ENCODE measurements at regions not wholly inside any gene's neighbourhood (a gene's known extent, or its start where the extent isn't known, plus 50 kb on each side); places are given as distances from the start of the nearest gene placed in this dataset.
"Not testable (repeated sequence)": the region's sequence is repeated elsewhere in the genome, so short reads cannot be mapped to it uniquely, and the experiment has no call there.

GRCh38 chr4:24368801-24369200, 215.6 kb downstream of the DHX15 start:
- DNase-seq (ENCODE audit: low read depth, low spot score) = no peak

- DNase-seq (ENCODE audit: low read depth, low spot score) = no peak
Measured at GRCh38 chr4:24364852-24365251, 219.5 kb downstream of the DHX15 start.

GRCh38 chr4:24364249-24364648, 220.1 kb downstream of the DHX15 start:
- no peak for DNase-seq (ENCODE audit: low read depth, low spot score)

- no peak for DNase-seq (ENCODE audit: low read depth, low spot score)
Measured at GRCh38 chr4:24363751-24364150, 220.6 kb downstream of the DHX15 start.

- DNase-seq (ENCODE audit: low read depth, low spot score) = no peak
Measured at GRCh38 chr4:24352112-24352511, 232.2 kb downstream of the DHX15 start.

GRCh38 chr4:24349168-24349996, 235.0 kb downstream of the DHX15 start:
- not testable (repeated sequence) for DNase-seq (ENCODE audit: low read depth, low spot score)

- DNase-seq (ENCODE audit: low read depth, low spot score) = no peak
Measured at GRCh38 chr4:24339260-24339659, 245.1 kb downstream of the DHX15 start.

GRCh38 chr4:24337451-24338190, 246.7 kb downstream of the DHX15 start:
- DNase-seq (ENCODE audit: low read depth, low spot score) = no peak

- DNase-seq (ENCODE audit: low read depth, low spot score) = no peak
Measured at GRCh38 chr4:24335616-24336015, 248.7 kb downstream of the DHX15 start.

GRCh38 chr4:24334906-24335305, 249.4 kb downstream of the DHX15 start:
- DNase-seq (ENCODE audit: low read depth, low spot score) = no peak

- no peak for DNase-seq (ENCODE audit: low read depth, low spot score)
Measured at GRCh38 chr4:24330573-24330972, 253.8 kb downstream of the DHX15 start.

GRCh38 chr4:24330172-24330571, 254.2 kb downstream of the DHX15 start:
- no peak for DNase-seq (ENCODE audit: low read depth, low spot score)

GRCh38 chr4:24328711-24329110, 255.6 kb downstream of the DHX15 start:
- DNase-seq (ENCODE audit: low read depth, low spot score) = no peak

- DNase-seq (ENCODE audit: low read depth, low spot score) = no peak
Measured at GRCh38 chr4:24328310-24328709, 256.0 kb downstream of the DHX15 start.

GRCh38 chr4:24322995-24323394, 261.4 kb downstream of the DHX15 start:
- no peak for DNase-seq (ENCODE audit: low read depth, low spot score)

- no peak for DNase-seq (ENCODE audit: low read depth, low spot score)
Measured at GRCh38 chr4:24322511-24322910, 261.8 kb downstream of the DHX15 start.

GRCh38 chr4:24321616-24322015, 262.7 kb downstream of the DHX15 start:
- DNase-seq (ENCODE audit: low read depth, low spot score) = no peak

- no peak for DNase-seq (ENCODE audit: low read depth, low spot score)
Measured at GRCh38 chr4:24321131-24321530, 263.2 kb downstream of the DHX15 start.

- no peak for DNase-seq (ENCODE audit: low read depth, low spot score)
Measured at GRCh38 chr4:24319387-24319786, 265.0 kb downstream of the DHX15 start.

GRCh38 chr4:24315056-24315455, 269.3 kb downstream of the DHX15 start:
- DNase-seq (ENCODE audit: low read depth, low spot score) = no peak

- no peak for DNase-seq (ENCODE audit: low read depth, low spot score)
Measured at GRCh38 chr4:24312261-24312913, 272.0 kb downstream of the DHX15 start.

- no peak for DNase-seq (ENCODE audit: low read depth, low spot score)
Measured at GRCh38 chr4:24303926-24304325, 280.4 kb downstream of the DHX15 start.
